MCF 10A (cell line): ENCODE measurements at regions not wholly inside any gene's neighbourhood (a gene's known extent, or its start where the extent isn't known, plus 50 kb on each side); places are given as distances from the start of the nearest gene placed in this dataset.

ENCODE experiments used
- BruUV-seq: library from RNA; stranded (reverse); fragments of 400-500 nt; replicated peaks from 2 replicates; lab custom pipeline; 2021; lab: Mats Ljungman, UMichigan
- CTCF ChIA-PET: fragments of 300-600 bp; sonication (Branson Sonifier 250); formaldehyde crosslinking; extraction: SDS; loops from one replicate; lab custom pipeline; 2021; ENCODE audit warnings: antibody characterized with exemption, inconsistent platforms; lab: Yijun Ruan, JAX
- POLR2A ChIA-PET: fragments of 300-600, 350-650 bp; sonication (Branson Sonifier 250); formaldehyde crosslinking; extraction: SDS; loops from one replicate; lab custom pipeline; 2020; ENCODE audit warnings: antibody characterized with exemption, inconsistent platforms; lab: Yijun Ruan, JAX
- DNase-seq: peaks from one replicate; pipeline ENCODE4 v3.0.0-alpha.2; 2018; ENCODE audit not compliant: unreplicated experiment
- H3K27ac Mint-ChIP-seq: one replicate; pipeline ENCODE4 v1.8.0; 2022; ENCODE audit warnings: mild to moderate bottlenecking, low read depth, mixed read lengths; ENCODE audit not compliant: unreplicated experiment
- H3K27me3 Mint-ChIP-seq: one replicate; pipeline ENCODE4 v1.8.0; 2022; ENCODE audit warnings: mixed read lengths; ENCODE audit not compliant: insufficient read depth, unreplicated experiment
- H3K36me3 Mint-ChIP-seq: one replicate; pipeline ENCODE4 v1.8.0; 2022; ENCODE audit warnings: mild to moderate bottlenecking, moderate library complexity, mixed read lengths; ENCODE audit not compliant: insufficient read depth, unreplicated experiment
- H3K4me1 Mint-ChIP-seq: one replicate; pipeline ENCODE4 v1.8.0; 2022; ENCODE audit warnings: mixed read lengths; ENCODE audit not compliant: insufficient read depth, unreplicated experiment
- H3K4me3 Mint-ChIP-seq: one replicate; pipeline ENCODE4 v1.8.0; 2022; ENCODE audit warnings: mild to moderate bottlenecking, moderate library complexity, mixed read lengths; ENCODE audit not compliant: unreplicated experiment
- H3K9me3 Mint-ChIP-seq: one replicate; pipeline ENCODE4 v1.8.0; 2022; ENCODE audit warnings: mixed read lengths; ENCODE audit not compliant: unreplicated experiment
- intact Hi-C: fragments of 100-400 bp; cut with micrococcal nuclease; formaldehyde crosslinking; loops from 2 replicates; pipeline ENCODE4 v1.14.1; 2022
- TF ChIP-seq, protein P1 (sequence below): fragments of 200-600 bp; IDR thresholded peaks from one replicate; pipeline ENCODE4 v1.8.0; 2022; ENCODE audit warnings: antibody characterized with exemption, mild to moderate bottlenecking; ENCODE audit not compliant: unreplicated experiment

DNA sequence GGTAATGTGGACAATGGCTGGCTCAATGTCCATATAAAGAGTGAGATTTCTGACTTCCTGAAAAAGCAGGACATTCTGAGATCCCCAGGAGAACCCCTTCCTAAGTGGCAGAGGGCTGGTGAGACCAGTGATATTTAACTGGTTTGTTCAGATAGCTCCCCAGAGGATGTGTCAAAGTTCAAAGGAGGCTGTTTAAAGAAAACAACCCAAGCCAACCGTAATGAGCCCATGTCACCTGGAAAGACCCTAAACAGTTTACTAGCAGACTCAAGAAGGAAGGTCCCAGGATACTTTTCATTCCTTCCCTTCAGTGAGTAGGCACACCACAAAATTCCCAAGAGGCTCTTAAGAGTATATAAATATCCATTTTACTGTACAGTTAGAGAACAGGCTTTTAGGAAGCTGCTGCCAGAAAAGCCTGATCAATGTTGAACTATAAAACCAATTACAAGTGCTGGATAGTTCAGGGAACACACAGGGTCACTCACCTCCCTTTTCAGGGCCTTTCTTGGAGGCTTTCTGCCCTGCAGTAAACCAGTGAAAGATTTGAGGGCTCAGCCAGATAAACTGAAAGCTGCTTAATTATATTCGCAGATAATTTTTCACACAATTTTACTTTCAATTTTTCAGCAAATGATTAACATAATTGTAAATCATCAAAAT is 293.5 kb downstream of the ASXL3 start:
- ChIA-PET POLR2A (no interaction called here), CTCF (no interaction called here)
- no peaks in the 10 kb centered on the region for H3K4me1 Mint-ChIP-seq
- no peak overlapping the region for H3K4me3 Mint-ChIP-seq
- intact Hi-C loops, result no loop called here
- no peaks in the 10 kb centered on the region for H3K27me3 Mint-ChIP-seq
- H3K27ac Mint-ChIP-seq, result no peak overlapping the region
- no peaks in the 10 kb centered on the region for H3K36me3 Mint-ChIP-seq
- peaks cover 23% of the 10 kb centered on the region for H3K9me3 Mint-ChIP-seq
- TF ChIP-seq, protein P1, sequence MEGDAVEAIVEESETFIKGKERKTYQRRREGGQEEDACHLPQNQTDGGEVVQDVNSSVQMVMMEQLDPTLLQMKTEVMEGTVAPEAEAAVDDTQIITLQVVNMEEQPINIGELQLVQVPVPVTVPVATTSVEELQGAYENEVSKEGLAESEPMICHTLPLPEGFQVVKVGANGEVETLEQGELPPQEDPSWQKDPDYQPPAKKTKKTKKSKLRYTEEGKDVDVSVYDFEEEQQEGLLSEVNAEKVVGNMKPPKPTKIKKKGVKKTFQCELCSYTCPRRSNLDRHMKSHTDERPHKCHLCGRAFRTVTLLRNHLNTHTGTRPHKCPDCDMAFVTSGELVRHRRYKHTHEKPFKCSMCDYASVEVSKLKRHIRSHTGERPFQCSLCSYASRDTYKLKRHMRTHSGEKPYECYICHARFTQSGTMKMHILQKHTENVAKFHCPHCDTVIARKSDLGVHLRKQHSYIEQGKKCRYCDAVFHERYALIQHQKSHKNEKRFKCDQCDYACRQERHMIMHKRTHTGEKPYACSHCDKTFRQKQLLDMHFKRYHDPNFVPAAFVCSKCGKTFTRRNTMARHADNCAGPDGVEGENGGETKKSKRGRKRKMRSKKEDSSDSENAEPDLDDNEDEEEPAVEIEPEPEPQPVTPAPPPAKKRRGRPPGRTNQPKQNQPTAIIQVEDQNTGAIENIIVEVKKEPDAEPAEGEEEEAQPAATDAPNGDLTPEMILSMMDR, result no peak
- DNase-seq, result no peak
- BruUV-seq, result no TSS peak

DNA sequence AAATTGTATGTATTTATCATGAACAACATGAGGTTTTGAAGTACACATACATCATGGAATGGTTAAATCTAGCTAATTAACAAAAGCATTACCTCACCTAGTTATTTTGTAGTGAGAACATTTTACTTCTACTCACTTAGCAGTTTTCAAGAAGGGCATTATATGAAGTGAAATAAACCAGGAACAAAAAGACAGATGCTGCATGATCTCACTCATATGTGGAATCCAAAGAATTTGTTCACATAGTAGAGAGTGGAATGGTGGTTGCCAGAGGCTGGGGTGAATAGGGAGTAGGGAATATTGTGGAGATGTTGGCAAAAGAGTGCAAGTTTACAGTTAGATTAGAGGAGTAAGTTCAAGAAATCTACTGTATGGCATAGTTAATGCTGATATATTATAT is 292.0 kb downstream of the ASXL3 start:
- ChIA-PET POLR2A (no interaction called here), CTCF (interaction anchor here (0.7 kb wide), 1 partner anchor 29 kb away, joined by 3 read pairs; no protein-coding TSS in a partner anchor)
- intact Hi-C loops, result no loop called here
- peaks cover 31% of the 10 kb centered on the region for H3K9me3 Mint-ChIP-seq
- BruUV-seq, result no TSS peak
- no peak overlapping the region for H3K4me3 Mint-ChIP-seq
- no peaks in the 10 kb centered on the region for H3K4me1 Mint-ChIP-seq
- TF ChIP-seq, protein P1, result no peak
- no peaks in the 10 kb centered on the region for H3K36me3 Mint-ChIP-seq
- H3K27ac Mint-ChIP-seq, result no peak overlapping the region
- no peaks in the 10 kb centered on the region for H3K27me3 Mint-ChIP-seq
- no peak for DNase-seq

DNA sequence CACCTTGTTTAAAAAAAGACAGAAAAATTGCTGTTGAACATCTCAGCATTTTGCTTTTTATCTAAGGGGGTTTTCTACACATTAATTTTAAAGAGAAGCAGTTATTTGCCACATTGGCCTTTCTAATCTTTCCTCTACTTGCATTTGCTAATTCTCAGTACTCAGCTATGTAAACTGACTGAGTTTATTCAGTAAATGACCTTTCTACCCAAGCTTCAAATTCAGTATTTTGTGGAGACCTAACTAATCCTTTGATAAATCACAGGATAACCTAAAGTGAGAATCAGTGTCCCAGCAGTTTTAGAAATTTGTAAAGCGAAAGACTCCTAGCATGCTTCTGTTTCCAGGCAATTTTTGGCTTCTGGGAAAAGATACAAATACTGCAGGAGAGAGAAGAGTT is 288.4 kb downstream of the ASXL3 start:
- ChIA-PET POLR2A (no interaction called here), CTCF (interaction anchor here (0.7 to 1.1 kb wide), 2 partner anchors 12 to 22 kb away, joined by 3 to 4 read pairs; no protein-coding TSS in a partner anchor)
- no peaks in the 10 kb centered on the region for H3K4me1 Mint-ChIP-seq
- H3K36me3 Mint-ChIP-seq, result no peaks in the 10 kb centered on the region
- no TSS peak for BruUV-seq
- intact Hi-C loops, result no loop called here
- TF ChIP-seq, protein P1, result no peak
- no peak overlapping the region for H3K27ac Mint-ChIP-seq
- DNase-seq, result no peak
- H3K4me3 Mint-ChIP-seq, result no peak overlapping the region
- H3K27me3 Mint-ChIP-seq, result no peaks in the 10 kb centered on the region
- peaks cover 18% of the 10 kb centered on the region for H3K9me3 Mint-ChIP-seq

DNA sequence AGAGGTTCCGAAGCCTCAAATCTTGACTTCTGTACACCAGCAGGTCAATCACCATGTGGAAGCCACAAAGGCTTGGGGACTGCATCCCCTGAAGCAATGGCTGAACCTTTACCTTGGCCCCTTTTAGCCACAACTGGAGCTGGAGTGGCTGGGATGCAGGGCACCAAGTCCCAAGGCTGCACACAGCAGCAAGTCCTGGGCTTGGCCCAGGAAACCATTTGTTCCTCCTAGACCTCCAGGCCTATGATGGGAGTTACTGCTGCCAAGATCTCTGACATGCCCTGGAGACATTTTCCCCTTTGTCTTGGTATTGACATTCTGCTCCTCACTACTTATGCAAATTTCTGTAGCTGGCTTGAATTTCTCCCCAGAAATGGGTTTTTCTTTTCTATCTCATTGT is 285.9 kb downstream of the ASXL3 start:
- ChIA-PET POLR2A (no interaction called here), CTCF (interaction anchor here (0.7 kb wide), 1 partner anchor 17 kb away, joined by 3 read pairs; no protein-coding TSS in a partner anchor)
- peaks cover 11% of the 10 kb centered on the region for H3K9me3 Mint-ChIP-seq
- no peak overlapping the region for H3K4me3 Mint-ChIP-seq
- H3K4me1 Mint-ChIP-seq, result no peaks in the 10 kb centered on the region
- H3K27ac Mint-ChIP-seq, result no peak overlapping the region
- no peaks in the 10 kb centered on the region for H3K36me3 Mint-ChIP-seq
- BruUV-seq, result no TSS peak
- intact Hi-C loops, result no loop called here
- no peak for DNase-seq
- TF ChIP-seq, protein P1, result no peak
- no peaks in the 10 kb centered on the region for H3K27me3 Mint-ChIP-seq
